Activated naive CD8-positive, alpha-beta T cell treated with anti-CD3 and anti-CD28 coated beads, Interleukin-2, amount 10 ng/mL, durations not matched to agents 7 days and 5 days (primary cell): ENCODE measurements at regions not wholly inside any gene's neighbourhood (a gene's known extent, or its start where the extent isn't known, plus 50 kb on each side); places are given as distances from the start of the nearest gene placed in this dataset.

Source experiments
- ATAC-seq: fragments of 150-1000 bp; cut with Tn5 transposase; one replicate; pipeline ENCODE4 v1.10.0; 2021; ENCODE audit warnings: low read depth, moderate library complexity
- POLR2A ChIA-PET: fragments of 350-600 bp; sonication (Branson Sonifier 250); formaldehyde crosslinking; loops from one replicate; lab custom pipeline; 2021; ENCODE audit warnings: antibody characterized with exemption; lab: Charles Lee
- DNase-seq: peaks from one replicate; pipeline ENCODE4 v3.0.0; 2021
- H3K27ac Mint-ChIP-seq: one replicate; pipeline ENCODE4 v1.8.0; 2022; ENCODE audit warnings: mild to moderate bottlenecking, mixed read lengths
- H3K27me3 Mint-ChIP-seq: one replicate; pipeline ENCODE4 v1.8.0; 2022; ENCODE audit warnings: mild to moderate bottlenecking, moderate library complexity, mixed read lengths
- H3K36me3 Mint-ChIP-seq: one replicate; pipeline ENCODE4 v1.8.0; 2021; ENCODE audit warnings: mild to moderate bottlenecking, mixed read lengths
- H3K4me1 Mint-ChIP-seq: one replicate; pipeline ENCODE4 v1.8.0; 2021; ENCODE audit warnings: mixed read lengths
- H3K4me3 Mint-ChIP-seq: one replicate; pipeline ENCODE4 v1.8.0; 2022; ENCODE audit warnings: mild to moderate bottlenecking, moderate library complexity, mixed read lengths
- H3K9me3 Mint-ChIP-seq: one replicate; pipeline ENCODE4 v1.8.0; 2021; ENCODE audit warnings: mixed read lengths

DNA sequence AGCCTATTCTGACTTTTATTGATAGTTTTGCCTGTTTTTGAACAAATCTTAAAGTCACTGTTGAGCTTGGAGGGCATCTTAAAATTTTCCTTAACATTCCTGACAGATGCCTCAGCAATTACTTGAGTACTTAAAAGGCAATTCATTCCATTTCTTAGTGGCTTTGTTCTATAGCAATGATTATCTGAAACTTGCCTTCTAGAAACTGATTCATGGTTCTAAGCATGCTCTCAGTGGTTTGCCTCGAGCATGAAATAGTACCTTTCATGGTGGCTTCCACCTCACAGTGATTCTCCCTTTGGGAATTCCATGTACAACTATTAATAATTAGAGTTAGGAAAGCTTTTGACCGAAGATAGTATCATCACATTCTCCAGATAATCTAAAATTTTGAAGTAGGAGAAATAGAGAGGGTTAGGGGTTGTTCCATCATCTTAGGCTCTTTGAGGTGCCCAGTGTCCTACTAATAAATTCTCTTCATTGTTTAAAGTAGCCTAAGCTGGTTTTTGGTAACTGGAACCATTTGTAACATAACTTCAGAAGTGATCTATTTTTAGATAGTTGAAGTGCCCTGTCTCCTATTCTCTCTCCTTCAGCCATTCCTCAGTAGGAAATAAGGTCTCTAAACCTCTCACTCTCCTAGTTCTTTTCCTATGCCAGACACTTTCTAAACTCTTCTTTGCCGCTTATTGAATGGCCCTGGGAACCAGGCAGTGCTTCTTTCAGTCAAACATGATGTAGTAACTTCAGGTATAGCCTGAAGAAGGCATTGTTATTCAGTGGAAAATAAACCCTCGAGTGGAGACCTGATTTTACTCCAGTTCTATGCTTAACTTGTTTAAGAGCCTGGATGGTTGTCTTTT lies 156.1 kb downstream of the HAUS1 start:
- ATAC-seq (no peak), DNase-seq (no peak)
- Mint-ChIP-seq H3K27ac (no peak overlapping the region), H3K27me3 (no peaks in the 10 kb centered on the region), H3K36me3 (peaks cover 57% of the 10 kb centered on the region), H3K4me3 (no peak overlapping the region), H3K9me3 (no peaks in the 10 kb centered on the region), H3K4me1 (peaks cover 45% of the 10 kb centered on the region)
- POLR2A ChIA-PET = interaction anchor here (1.6 kb wide), 1 partner anchor 10 kb away, joined by 4 read pairs; no protein-coding TSS in a partner anchor

DNA sequence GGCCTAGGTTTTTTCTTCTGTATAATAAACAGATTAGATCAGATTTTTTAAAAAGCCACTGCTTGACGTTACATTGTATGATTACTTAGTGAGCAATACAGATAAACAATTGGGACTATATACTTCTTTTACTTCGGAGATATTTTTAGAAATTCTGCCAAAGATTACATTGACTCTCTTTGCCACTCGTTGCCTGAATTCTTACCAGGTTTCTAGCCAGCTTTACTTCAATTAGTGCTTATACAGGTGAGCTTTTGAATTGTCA lies 156.6 kb downstream of the HAUS1 start:
- Mint-ChIP-seq H3K4me1 (peaks cover 51% of the 10 kb centered on the region), H3K36me3 (peaks cover 57% of the 10 kb centered on the region)
- POLR2A ChIA-PET = interaction anchor here (1.6 kb wide), 1 partner anchor 10 kb away, joined by 4 read pairs; no protein-coding TSS in a partner anchor

DNA sequence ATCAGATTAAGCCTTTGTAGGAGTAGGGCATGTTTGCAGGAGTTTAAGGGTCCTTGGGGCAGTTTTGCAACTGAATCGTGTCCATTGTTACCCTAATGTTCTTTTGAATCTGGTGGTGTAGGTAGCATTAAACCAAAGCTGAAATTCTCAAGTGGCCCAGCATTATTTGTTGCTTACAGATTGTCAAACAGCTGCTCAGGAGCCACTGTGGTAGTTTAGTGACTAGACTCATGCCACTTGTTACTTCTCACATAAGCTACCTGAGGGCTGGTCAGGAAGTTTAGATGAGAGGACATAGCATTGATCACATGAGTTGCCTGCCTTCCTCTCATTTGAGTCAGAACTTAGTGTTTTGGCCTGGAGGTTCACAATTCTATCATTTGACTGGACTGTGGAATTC lies 157.6 kb downstream of the HAUS1 start:
- Mint-ChIP-seq H3K4me1 (peaks cover 50% of the 10 kb centered on the region), H3K9me3 (no peaks in the 10 kb centered on the region), H3K36me3 (peaks cover 55% of the 10 kb centered on the region), H3K4me3 (no peak overlapping the region), H3K27me3 (no peaks in the 10 kb centered on the region), H3K27ac (peak overlapping the region; percentile 30)
- POLR2A ChIA-PET = no interaction called here
- DNase-seq (no peak), ATAC-seq (no peak)

More for the DNA sequence above, 156.6 kb downstream of the HAUS1 start:
- no peaks in the 10 kb centered on the region for H3K9me3 Mint-ChIP-seq
- no peaks in the 10 kb centered on the region for H3K27me3 Mint-ChIP-seq
- DNase-seq = no peak
- no peak overlapping the region for H3K4me3 Mint-ChIP-seq
- no peak for ATAC-seq
- no peak overlapping the region for H3K27ac Mint-ChIP-seq

DNA sequence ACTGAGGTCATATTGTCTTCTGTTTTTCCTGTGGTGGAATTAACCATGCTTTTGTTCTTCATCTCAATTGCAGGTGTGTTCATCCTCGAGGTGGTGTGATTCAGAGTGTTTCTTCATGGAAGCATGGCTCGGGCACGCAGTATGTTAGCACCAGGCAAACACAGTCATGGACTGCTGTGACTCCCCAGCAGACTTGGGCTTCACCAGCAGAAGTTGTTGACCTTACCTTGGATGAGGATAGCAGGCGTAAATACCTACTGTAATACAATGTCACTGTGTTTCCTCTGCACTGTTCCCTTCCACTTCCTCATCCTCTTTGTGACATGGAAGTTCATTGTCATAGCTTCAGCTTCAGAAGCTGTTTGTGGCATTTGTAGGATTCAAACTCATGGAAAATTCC lies 158.7 kb downstream of the HAUS1 start:
- no peaks in the 10 kb centered on the region for H3K9me3 Mint-ChIP-seq
- peaks cover 53% of the 10 kb centered on the region for H3K4me1 Mint-ChIP-seq
- H3K4me3 Mint-ChIP-seq = no peak overlapping the region
- ATAC-seq (no peak), DNase-seq (no peak)
- H3K27ac Mint-ChIP-seq = peak overlapping the region; percentile 44
- H3K36me3 Mint-ChIP-seq = peaks cover 57% of the 10 kb centered on the region
- POLR2A ChIA-PET = interaction anchor here (0.5 kb wide), 1 partner anchor 72 kb away, joined by 5 read pairs; no protein-coding TSS in a partner anchor
- H3K27me3 Mint-ChIP-seq = no peaks in the 10 kb centered on the region

DNA sequence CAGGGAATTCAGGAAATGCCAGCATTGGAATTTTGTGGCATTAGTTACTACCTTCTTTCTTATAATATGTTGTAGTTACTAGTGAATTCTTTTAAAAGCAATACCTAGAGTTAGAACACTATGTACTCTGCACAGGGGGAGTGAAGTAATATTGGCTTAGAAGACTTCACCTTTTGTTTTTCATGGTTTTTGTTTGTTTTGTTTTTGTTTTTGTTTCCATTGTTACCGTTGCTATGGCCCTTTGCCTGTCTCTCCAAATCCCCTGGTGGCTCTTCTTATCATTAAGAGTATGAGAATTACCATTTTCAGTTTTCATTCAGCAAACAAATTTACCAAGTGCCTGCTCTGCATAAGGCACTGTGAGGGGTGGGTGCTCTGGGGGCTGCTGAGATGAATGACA lies 160.1 kb downstream of the HAUS1 start:
- Mint-ChIP-seq H3K4me3 (no peak overlapping the region), H3K9me3 (no peaks in the 10 kb centered on the region), H3K4me1 (peaks cover 65% of the 10 kb centered on the region), H3K27me3 (no peaks in the 10 kb centered on the region), H3K27ac (peak overlapping the region; percentile 2), H3K36me3 (peaks cover 57% of the 10 kb centered on the region)
- ATAC-seq (no peak), DNase-seq (no peak)
- POLR2A ChIA-PET = no interaction called here

DNA sequence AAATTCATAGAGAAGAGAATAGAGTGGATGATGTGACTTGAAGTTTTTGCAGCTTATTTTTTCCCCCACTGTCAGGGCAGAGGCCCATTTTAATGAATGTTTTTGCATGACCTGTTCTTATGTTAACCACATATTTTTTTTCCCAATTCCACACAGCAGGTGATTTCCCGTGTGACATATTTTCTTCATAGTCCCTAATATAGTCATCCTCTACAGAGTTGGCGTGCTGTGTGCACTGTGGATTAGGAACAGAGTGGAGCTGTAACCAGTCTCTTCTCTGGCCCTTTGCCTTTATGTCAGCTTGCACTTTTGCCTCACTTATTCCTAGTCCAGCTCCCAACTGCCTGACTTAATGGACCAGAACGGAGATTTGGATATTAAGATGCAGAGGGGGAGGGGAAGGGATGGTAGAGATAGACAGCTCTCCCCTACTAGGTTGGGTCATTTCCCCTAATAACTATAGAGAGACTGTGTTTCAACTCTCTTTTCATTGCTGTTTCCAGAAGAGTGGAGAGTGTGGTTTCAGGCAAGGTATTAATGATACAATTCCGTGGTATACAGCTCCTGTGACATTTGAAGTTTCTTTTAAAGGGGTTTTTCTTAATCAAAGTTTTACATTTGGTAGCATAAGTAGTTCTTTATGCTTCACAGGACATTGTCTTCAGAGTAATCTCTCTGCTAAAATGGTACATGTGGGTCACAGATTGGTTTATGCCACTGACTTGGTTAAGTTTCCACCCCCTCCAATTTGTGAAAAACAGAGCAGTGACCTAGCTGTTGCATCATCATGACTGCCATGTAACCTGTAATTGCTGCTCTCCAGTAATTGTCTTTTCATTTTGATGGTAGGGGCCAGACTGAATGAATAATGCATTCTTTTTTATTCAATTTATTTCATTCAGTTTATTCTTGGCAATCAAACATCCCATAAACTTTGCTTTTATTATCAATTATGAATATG lies 161.3 kb downstream of the HAUS1 start:
- DNase-seq (no peak), ATAC-seq (no peak)
- Mint-ChIP-seq H3K4me1 (peaks cover 63% of the 10 kb centered on the region), H3K27ac (peak overlapping the region; percentile 19), H3K27me3 (no peaks in the 10 kb centered on the region), H3K4me3 (no peak overlapping the region), H3K36me3 (peaks cover 54% of the 10 kb centered on the region), H3K9me3 (no peaks in the 10 kb centered on the region)
- POLR2A ChIA-PET = interaction anchor here (1.0 kb wide), 1 partner anchor 15 kb away, joined by 4 read pairs; no protein-coding TSS in a partner anchor

DNA sequence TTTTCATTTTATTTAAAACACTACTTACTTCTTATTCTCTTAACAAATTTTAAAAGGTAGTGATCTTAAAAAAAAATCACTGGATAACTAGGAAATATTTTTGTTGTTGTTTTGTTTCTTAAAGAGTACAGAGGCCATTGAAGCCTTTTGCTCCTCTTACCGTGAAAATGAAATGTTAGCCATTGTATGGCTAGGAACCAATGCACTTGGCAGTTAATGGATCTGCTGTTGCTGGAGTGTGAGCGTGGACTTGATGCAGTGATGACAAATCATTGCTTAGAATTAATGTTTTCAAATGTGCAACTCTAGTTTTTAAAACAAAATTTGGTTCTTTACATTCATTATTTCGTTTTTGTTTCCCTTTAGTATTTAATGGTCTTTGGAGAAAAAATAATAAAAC lies 162.3 kb downstream of the HAUS1 start:
- Mint-ChIP-seq H3K9me3 (no peaks in the 10 kb centered on the region), H3K27me3 (no peaks in the 10 kb centered on the region), H3K4me3 (no peak overlapping the region), H3K4me1 (peaks cover 63% of the 10 kb centered on the region), H3K36me3 (peaks cover 51% of the 10 kb centered on the region), H3K27ac (no peak overlapping the region)
- POLR2A ChIA-PET = no interaction called here
- no peak for ATAC-seq
- no peak for DNase-seq

DNA sequence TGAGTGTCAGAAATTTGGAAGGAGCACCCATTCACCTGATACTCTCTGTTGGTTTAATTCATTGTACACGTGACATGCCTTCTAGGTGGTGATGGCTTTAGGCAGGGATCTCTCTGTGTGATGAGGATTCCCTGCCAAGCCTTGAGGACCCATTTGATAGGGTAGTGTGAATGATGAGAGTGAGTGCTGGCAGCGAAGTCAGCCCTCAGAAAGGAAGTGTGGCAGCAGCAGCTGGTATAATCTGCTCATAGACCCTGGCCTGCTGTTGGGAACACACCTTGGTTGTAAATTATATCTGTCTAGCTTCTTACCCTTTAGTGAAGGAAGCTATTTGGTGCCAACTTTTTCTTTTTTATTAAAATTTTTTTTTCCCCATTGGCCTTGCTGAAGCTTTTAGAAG lies 164.5 kb downstream of the HAUS1 start:
- Mint-ChIP-seq H3K4me1 (peaks cover 56% of the 10 kb centered on the region), H3K4me3 (no peak overlapping the region), H3K36me3 (peaks cover 56% of the 10 kb centered on the region), H3K9me3 (no peaks in the 10 kb centered on the region), H3K27ac (peak overlapping the region; percentile 80), H3K27me3 (no peaks in the 10 kb centered on the region)
- DNase-seq (no peak), ATAC-seq (peak; percentile 32)
- POLR2A ChIA-PET = interaction anchor here (1.0 kb wide), 1 partner anchor 95 kb away, joined by 3 read pairs; a partner anchor contains a TSS

DNA sequence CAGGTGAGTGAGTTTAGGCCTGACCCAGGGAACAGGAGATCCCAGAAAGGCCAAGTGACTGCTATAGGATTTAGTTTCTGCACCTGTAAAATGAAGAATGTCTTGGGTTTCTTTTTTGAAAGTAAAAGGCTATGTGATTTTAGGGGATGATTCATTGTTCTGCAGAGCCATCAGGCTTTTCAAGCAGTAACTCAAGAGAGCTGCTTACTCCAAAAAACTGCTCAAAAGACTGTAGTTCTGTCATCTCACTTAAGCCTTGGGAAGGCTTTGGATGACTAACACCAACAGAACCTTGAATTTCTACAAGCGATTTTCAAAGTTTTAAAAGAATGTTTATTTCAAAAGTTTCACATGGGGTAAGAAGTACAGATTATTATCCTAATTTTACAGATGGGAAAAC lies 165.1 kb downstream of the HAUS1 start:
- Mint-ChIP-seq H3K27ac (peak overlapping the region; percentile 80), H3K9me3 (no peaks in the 10 kb centered on the region), H3K4me3 (peak overlapping the region; percentile 58), H3K36me3 (peaks cover 55% of the 10 kb centered on the region), H3K27me3 (no peaks in the 10 kb centered on the region), H3K4me1 (peaks cover 55% of the 10 kb centered on the region)
- ATAC-seq (peak; percentile 35), DNase-seq (no peak)
- POLR2A ChIA-PET = interaction anchor here (1.0 kb wide), 1 partner anchor 96 kb away, joined by 3 read pairs; a partner anchor contains a TSS

DNA sequence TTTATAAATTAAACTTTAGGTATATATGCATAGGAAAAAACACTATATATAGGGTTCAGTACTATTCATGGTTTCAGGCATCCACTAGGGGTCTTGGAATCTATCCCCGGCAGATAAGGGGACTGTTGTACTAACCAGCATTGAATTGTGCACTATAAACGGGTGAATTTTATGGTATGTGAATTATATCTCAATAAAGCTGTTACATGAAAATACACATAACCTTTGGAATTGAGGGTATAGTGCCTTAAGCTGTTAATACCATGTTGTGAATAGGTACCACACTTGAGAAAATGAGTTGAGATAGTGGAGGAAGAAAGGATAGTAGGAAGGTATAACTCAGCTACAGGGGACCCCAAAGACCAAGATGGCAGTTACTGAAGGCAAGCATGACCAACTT lies 167.3 kb downstream of the HAUS1 start:
- no peak overlapping the region for H3K4me3 Mint-ChIP-seq
- DNase-seq (no peak), ATAC-seq (no peak)
- POLR2A ChIA-PET = no interaction called here
- no peaks in the 10 kb centered on the region for H3K9me3 Mint-ChIP-seq
- H3K27ac Mint-ChIP-seq = no peak overlapping the region
- no peaks in the 10 kb centered on the region for H3K27me3 Mint-ChIP-seq
- peaks cover 46% of the 10 kb centered on the region for H3K36me3 Mint-ChIP-seq
- peaks cover 45% of the 10 kb centered on the region for H3K4me1 Mint-ChIP-seq

DNA sequence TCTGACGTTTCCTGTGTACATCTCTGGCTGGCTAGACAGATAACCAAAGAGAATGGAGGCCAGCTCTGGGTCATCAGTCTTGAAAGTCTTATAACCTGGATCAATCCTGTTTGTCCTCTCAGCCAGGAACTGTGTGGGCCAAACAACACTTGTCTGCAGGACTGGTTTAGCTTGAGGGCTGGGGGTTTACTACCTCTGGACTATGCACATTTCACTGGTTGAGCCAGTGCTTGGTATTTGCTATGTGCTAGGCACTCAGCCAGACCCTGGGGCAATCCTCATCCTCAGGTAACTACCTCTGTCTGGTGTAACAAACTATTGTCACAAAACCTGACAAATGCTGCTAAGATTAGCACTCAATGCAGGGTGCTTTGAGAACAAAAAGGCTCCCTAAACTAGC lies 169.7 kb downstream of the HAUS1 start:
- Mint-ChIP-seq H3K36me3 (peaks cover 37% of the 10 kb centered on the region), H3K27ac (no peak overlapping the region), H3K4me3 (no peak overlapping the region), H3K27me3 (no peaks in the 10 kb centered on the region), H3K9me3 (no peaks in the 10 kb centered on the region), H3K4me1 (peaks cover 39% of the 10 kb centered on the region)
- ATAC-seq (no peak), DNase-seq (no peak)
- POLR2A ChIA-PET = interaction anchor here (1.5 kb wide), 1 partner anchor 100 kb away, joined by 3 read pairs; a partner anchor contains a TSS

DNA sequence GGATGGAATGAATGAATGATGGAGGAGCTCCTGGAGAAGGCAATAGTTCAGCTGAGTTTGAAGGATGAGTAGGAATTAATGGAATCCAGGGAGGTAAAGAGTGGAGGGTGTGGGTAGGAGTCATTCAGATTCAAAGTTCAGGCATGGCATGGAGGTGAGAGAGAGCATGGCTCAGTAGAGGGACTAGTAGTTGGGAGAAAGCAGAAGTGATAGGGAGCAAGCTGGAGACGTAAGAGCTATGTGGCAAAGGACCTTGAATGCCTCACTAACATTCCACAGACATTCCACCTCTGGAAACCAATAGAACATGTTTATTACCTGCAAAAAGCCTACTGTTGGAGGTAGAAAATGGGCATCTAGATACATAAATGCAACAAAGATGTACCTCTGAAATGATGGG lies 170.1 kb downstream of the HAUS1 start:
- Mint-ChIP-seq H3K9me3 (no peaks in the 10 kb centered on the region), H3K27me3 (no peaks in the 10 kb centered on the region), H3K4me1 (peaks cover 36% of the 10 kb centered on the region), H3K36me3 (peaks cover 33% of the 10 kb centered on the region), H3K4me3 (no peak overlapping the region), H3K27ac (no peak overlapping the region)
- DNase-seq = no peak
- POLR2A ChIA-PET = no interaction called here
- no peak for ATAC-seq

DNA sequence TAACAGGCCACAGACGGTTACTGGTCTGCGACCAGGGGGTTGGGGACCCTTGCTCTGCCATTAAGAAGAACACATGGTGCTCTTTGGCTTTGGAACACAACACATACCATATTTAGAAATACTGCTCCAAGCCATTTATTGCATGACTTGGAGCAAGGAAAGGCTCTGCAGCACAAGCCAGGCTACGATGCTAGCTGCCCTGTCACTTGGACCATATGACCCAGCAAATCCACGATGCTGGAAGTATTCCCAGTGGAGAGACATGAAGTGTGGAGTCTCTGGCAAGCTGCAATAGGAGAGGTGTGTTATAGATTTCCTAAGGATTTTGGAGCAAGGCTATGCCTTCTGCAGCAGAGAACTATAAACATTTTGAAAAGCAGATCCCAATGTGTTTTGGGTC lies 171.2 kb downstream of the HAUS1 start:
- DNase-seq (no peak), ATAC-seq (no peak)
- POLR2A ChIA-PET = no interaction called here
- peaks cover 27% of the 10 kb centered on the region for H3K36me3 Mint-ChIP-seq
- no peak overlapping the region for H3K27ac Mint-ChIP-seq
- H3K9me3 Mint-ChIP-seq = no peaks in the 10 kb centered on the region
- no peak overlapping the region for H3K4me3 Mint-ChIP-seq
- H3K4me1 Mint-ChIP-seq = peaks cover 29% of the 10 kb centered on the region
- no peaks in the 10 kb centered on the region for H3K27me3 Mint-ChIP-seq
